ENCODE measurements at regions not wholly inside any gene's neighbourhood (a gene's known extent, or its start where the extent isn't known, plus 50 kb on each side); places are given as distances from the start of the nearest gene placed in this dataset.

DNA sequence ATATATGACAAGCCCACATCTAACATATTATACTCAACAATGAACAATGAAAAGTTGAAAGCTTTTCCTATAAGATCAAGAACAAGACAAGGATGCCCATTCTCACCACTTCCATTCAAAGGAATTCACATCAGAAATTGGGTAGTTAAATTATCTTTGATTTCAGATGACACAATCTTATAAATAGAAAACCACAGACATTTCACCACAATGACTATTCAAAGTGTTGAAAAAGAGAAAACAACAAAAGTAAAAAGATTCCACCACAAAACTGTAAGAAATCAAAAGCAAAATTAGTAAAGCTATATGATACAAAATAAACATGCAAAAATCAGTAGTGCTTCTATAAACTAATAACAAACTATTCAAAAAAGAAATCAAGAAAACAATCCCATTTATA, 279.7 kb upstream of the MYT1L start:
- TF ChIP-seq, protein P1, sequence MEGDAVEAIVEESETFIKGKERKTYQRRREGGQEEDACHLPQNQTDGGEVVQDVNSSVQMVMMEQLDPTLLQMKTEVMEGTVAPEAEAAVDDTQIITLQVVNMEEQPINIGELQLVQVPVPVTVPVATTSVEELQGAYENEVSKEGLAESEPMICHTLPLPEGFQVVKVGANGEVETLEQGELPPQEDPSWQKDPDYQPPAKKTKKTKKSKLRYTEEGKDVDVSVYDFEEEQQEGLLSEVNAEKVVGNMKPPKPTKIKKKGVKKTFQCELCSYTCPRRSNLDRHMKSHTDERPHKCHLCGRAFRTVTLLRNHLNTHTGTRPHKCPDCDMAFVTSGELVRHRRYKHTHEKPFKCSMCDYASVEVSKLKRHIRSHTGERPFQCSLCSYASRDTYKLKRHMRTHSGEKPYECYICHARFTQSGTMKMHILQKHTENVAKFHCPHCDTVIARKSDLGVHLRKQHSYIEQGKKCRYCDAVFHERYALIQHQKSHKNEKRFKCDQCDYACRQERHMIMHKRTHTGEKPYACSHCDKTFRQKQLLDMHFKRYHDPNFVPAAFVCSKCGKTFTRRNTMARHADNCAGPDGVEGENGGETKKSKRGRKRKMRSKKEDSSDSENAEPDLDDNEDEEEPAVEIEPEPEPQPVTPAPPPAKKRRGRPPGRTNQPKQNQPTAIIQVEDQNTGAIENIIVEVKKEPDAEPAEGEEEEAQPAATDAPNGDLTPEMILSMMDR (IDR thresholded peaks at IDR 0.05) = no peak
- no peak for TF ChIP-seq EZH2 (IDR thresholded peaks at IDR 0.05; ENCODE audit: borderline replicate concordance, insufficient read depth, low read depth, low read length, poor library complexity, severe bottlenecking)
- no peak overlapping the region for H3K4me2 ChIP-seq (replicated peaks; ENCODE audit: low read depth, low read length, poor library complexity, severe bottlenecking)
- DNase-seq (no peak), ATAC-seq (ENCODE audit: low read depth) (no peak)
- H3K79me2 ChIP-seq (ENCODE audit: control insufficient read depth, insufficient read depth, low read length) = no peaks in the 10 kb centered on the region
- H3K9me3 ChIP-seq (ENCODE audit: control extremely low read depth in 1 of 3, control insufficient read depth in 2 of 3, insufficient read depth in 1 of 3, low read length in 2 of 3) = peaks cover 0 to 12% (median 7%) of the 10 kb centered on the region in 3 donors
- H3K36me3 ChIP-seq (replicated peaks in 1 of 2; ENCODE audit: control extremely low read depth in 1 of 2, control insufficient read depth in 1 of 2, extremely low read depth in 1 of 2, insufficient read depth in 2 of 2, low read length in 1 of 2) = no peaks in the 10 kb centered on the region
- H3K9me3 Mint-ChIP-seq (ENCODE audit: insufficient read depth) = peaks cover 3% of the 10 kb centered on the region
- H3K27me3 ChIP-seq (replicated peaks in 1 of 4; ENCODE audit: control extremely low read depth in 1 of 4, control insufficient read depth in 3 of 4, insufficient read depth in 4 of 4, low read length in 3 of 4) = peaks cover 0 to 2% (median 0%) of the 10 kb centered on the region in 4 experiments
- H3K9ac ChIP-seq (ENCODE audit: low read length) = no peak overlapping the region
- H3K27me3 Mint-ChIP-seq = peaks cover 4% of the 10 kb centered on the region
- intact Hi-C loops (cut with micrococcal nuclease) = loop anchor here (5.0 kb wide), 1 partner anchor 767 kb away; the partner anchor contains the start of genes EIPR1 and TRAPPC12
- peaks cover 8% of the 10 kb centered on the region for H3K4me1 Mint-ChIP-seq
- no peak overlapping the region for H3K27ac ChIP-seq (ENCODE audit: low read length in 2 of 2)
- peaks cover 0 to 10% of the 10 kb centered on the region in 2 donors for H3K4me1 ChIP-seq (ENCODE audit: control insufficient read depth in 2 of 2, insufficient read depth in 2 of 2, low read length in 2 of 2)
- no peak overlapping the region for H3K27ac Mint-ChIP-seq
- ChIA-PET CTCF (no interaction called here), POLR2A (no interaction called here)
- H4K20me1 ChIP-seq (ENCODE audit: control insufficient read depth, insufficient read depth, low read length, poor library complexity, severe bottlenecking) = no peaks in the 10 kb centered on the region
- no peak overlapping the region for H2AFZ ChIP-seq (ENCODE audit: insufficient read depth, low read depth, low read length, poor library complexity, severe bottlenecking)
- H3K4me3 ChIP-seq (ENCODE audit: control extremely low read depth in 1 of 5, extremely low read depth in 1 of 5, insufficient read depth in 1 of 5, low read depth in 2 of 5, low read length in 4 of 5) = no peak overlapping the region
- H3K4me3 Mint-ChIP-seq = no peak overlapping the region

DNA sequence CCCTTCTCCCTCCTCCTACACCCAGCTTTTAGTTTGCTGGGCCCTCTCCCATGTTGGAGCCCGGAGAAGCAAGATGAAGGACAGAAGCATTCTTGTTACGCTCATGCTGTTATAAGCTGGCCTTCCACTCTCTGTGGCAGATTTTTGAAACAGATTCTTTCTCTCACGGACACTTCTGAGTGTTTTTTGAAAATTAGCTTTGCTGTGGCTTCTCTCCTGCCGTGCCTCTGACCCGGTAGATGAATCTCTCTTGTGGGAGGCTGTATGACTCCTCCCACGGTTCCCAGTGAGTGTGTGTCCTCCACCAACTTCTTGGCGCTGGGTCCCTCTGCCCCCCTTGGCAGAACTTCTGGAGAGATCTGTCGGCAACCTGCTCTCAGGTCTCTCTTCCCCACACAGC, 269.3 kb upstream of the MYT1L start:
- no peaks in the 10 kb centered on the region for H3K9me3 ChIP-seq (ENCODE audit: control extremely low read depth in 1 of 3, control insufficient read depth in 2 of 3, insufficient read depth in 1 of 3, low read length in 2 of 3)
- no peaks in the 10 kb centered on the region for H3K4me1 Mint-ChIP-seq
- H3K27ac Mint-ChIP-seq = no peak overlapping the region
- no peaks in the 10 kb centered on the region for H3K79me2 ChIP-seq (ENCODE audit: control insufficient read depth, insufficient read depth, low read length)
- DNase-seq = no peak
- H3K4me2 ChIP-seq (replicated peaks; ENCODE audit: low read depth, low read length, poor library complexity, severe bottlenecking) = no peak overlapping the region
- 79% methylated on average over 8 of the region's 8 CpGs for WGBS (ENCODE audit: insufficient coverage)
- H3K9me3 Mint-ChIP-seq (ENCODE audit: insufficient read depth) = peaks cover 6% of the 10 kb centered on the region
- H2AFZ ChIP-seq (ENCODE audit: insufficient read depth, low read depth, low read length, poor library complexity, severe bottlenecking) = no peak overlapping the region
- H3K27ac ChIP-seq (ENCODE audit: low read length in 2 of 2) = no peak overlapping the region
- CTCF ChIA-PET = no interaction called here
- peaks cover 7% of the 10 kb centered on the region for H3K27me3 Mint-ChIP-seq
- ATAC-seq (ENCODE audit: low read depth) = no peak
- H3K9ac ChIP-seq (ENCODE audit: low read length) = no peak overlapping the region
- H4K20me1 ChIP-seq (ENCODE audit: control insufficient read depth, insufficient read depth, low read length, poor library complexity, severe bottlenecking) = no peaks in the 10 kb centered on the region
- H3K27me3 ChIP-seq (replicated peaks in 1 of 4; ENCODE audit: control extremely low read depth in 1 of 4, control insufficient read depth in 3 of 4, insufficient read depth in 4 of 4, low read length in 3 of 4) = no peaks in the 10 kb centered on the region
- POLR2A ChIA-PET = no interaction called here
- TF ChIP-seq, protein P1 (IDR thresholded peaks at IDR 0.05) = no peak
- no peak for TF ChIP-seq EZH2 (IDR thresholded peaks at IDR 0.05; ENCODE audit: borderline replicate concordance, insufficient read depth, low read depth, low read length, poor library complexity, severe bottlenecking)
- H3K4me3 Mint-ChIP-seq = no peak overlapping the region
- H3K4me3 ChIP-seq (ENCODE audit: control extremely low read depth in 1 of 5, extremely low read depth in 1 of 5, insufficient read depth in 1 of 5, low read depth in 2 of 5, low read length in 4 of 5) = no peak overlapping the region
- H3K4me1 ChIP-seq (ENCODE audit: control insufficient read depth in 2 of 2, insufficient read depth in 2 of 2, low read length in 2 of 2) = no peaks in the 10 kb centered on the region
- H3K36me3 ChIP-seq (replicated peaks in 1 of 2; ENCODE audit: control extremely low read depth in 1 of 2, control insufficient read depth in 1 of 2, extremely low read depth in 1 of 2, insufficient read depth in 2 of 2, low read length in 1 of 2) = no peaks in the 10 kb centered on the region
- intact Hi-C loops (cut with micrococcal nuclease) = no loop called here
